HepG2 (cell line): ENCODE measurements at regions not wholly inside any gene's neighbourhood (a gene's known extent, or its start where the extent isn't known, plus 50 kb on each side); places are given as distances from the start of the nearest gene placed in this dataset.

ENCODE experiments used
- ATF1 ChIP-seq: IDR thresholded peaks from 2 replicates; pipeline ENCODE4 v1.6.1; 2016; ENCODE audit warnings: mild to moderate bottlenecking, control low read depth
- GATA4 ChIP-seq: sonication (generic); IDR thresholded peaks from 2 replicates; pipeline ENCODE4 v1.6.1; 2016; ENCODE audit warnings: antibody characterized with exemption, low read depth, borderline replicate concordance
- NBN ChIP-seq: fragments of 450-650 bp; conservative IDR thresholded peaks from 2 replicates; pipeline ENCODE4 v1.6.1; 2017
- PITX1 ChIP-seq: sonication (generic); formaldehyde crosslinking; IDR thresholded peaks from 2 replicates; pipeline ENCODE4 v1.5.1; 2020; ENCODE audit warnings: mild to moderate bottlenecking, missing genetic modification reagents
- ZFAT ChIP-seq: sonication (generic); formaldehyde crosslinking; conservative IDR thresholded peaks from 2 replicates; pipeline ENCODE4 v1.8.1; 2023; ENCODE audit warnings: missing genetic modification reagents, inconsistent platforms
- ZFP36L1 ChIP-seq: sonication (generic); formaldehyde crosslinking; IDR thresholded peaks from 2 replicates; pipeline ENCODE4 v1.8.0; 2022; ENCODE audit warnings: mild to moderate bottlenecking, missing genetic modification reagents, moderate library complexity
- ZNF264 ChIP-seq: sonication (generic); formaldehyde crosslinking; IDR thresholded peaks from 2 replicates; pipeline ENCODE4 v1.4.0; 2020; ENCODE audit warnings: missing genetic modification reagents
- ZNF460 ChIP-seq: sonication (generic); formaldehyde crosslinking; IDR thresholded peaks from 2 replicates; pipeline ENCODE4 v1.5.1; 2020; ENCODE audit warnings: missing genetic modification reagents, mild to moderate bottlenecking, borderline replicate concordance
- ZNF563 ChIP-seq: sonication (generic); formaldehyde crosslinking; IDR thresholded peaks from 2 replicates; pipeline ENCODE4 v1.8.0; 2022; ENCODE audit warnings: mild to moderate bottlenecking, moderate library complexity, missing genetic modification reagents
- ZNF614 ChIP-seq: IDR thresholded peaks from 2 replicates; pipeline ENCODE4 v1.6.1; 2018; ENCODE audit warnings: missing biosample characterization, missing genetic modification reagents, inconsistent platforms, borderline replicate concordance
- ZNF746 ChIP-seq: sonication (generic); formaldehyde crosslinking; IDR thresholded peaks from 2 replicates; pipeline ENCODE4 v1.8.0; 2022; ENCODE audit warnings: mild to moderate bottlenecking, missing genetic modification reagents
- ZNF766 ChIP-seq: sonication (generic); formaldehyde crosslinking; IDR thresholded peaks from 2 replicates; pipeline ENCODE4 v1.5.0; 2020; ENCODE audit warnings: missing genetic modification reagents, borderline replicate concordance
- ZNF841 ChIP-seq: sonication (generic); formaldehyde crosslinking; IDR thresholded peaks from 2 replicates; pipeline ENCODE4 v1.8.1; 2023; ENCODE audit warnings: missing genetic modification reagents, borderline replicate concordance
- ZSCAN12 ChIP-seq: sonication (generic); formaldehyde crosslinking; IDR thresholded peaks from 2 replicates; pipeline ENCODE4 v1.9.0; 2021; ENCODE audit warnings: mild to moderate bottlenecking, missing genetic modification reagents
- TF ChIP-seq, protein P1 (sequence below): IDR thresholded peaks from 2 replicates; pipeline ENCODE4 v1.6.1; 2016; ENCODE audit warnings: low read depth, control low read depth
- TF ChIP-seq, protein P2 (sequence below): sonication (generic); formaldehyde crosslinking; IDR thresholded peaks from 2 replicates; pipeline ENCODE4 v1.4.0; 2020; ENCODE audit warnings: mild to moderate bottlenecking, missing genetic modification reagents
- TF ChIP-seq, protein P3 (sequence below): IDR thresholded peaks from 2 replicates; pipeline ENCODE4 v1.6.1; 2016; ENCODE audit warnings: missing biosample characterization, missing genetic modification reagents, low read depth
- TF ChIP-seq, protein P4 (sequence below): fragments of 450-650 bp; IDR thresholded peaks from 2 replicates; pipeline ENCODE4 v1.6.1; 2017; ENCODE audit warnings: mild to moderate bottlenecking
- TF ChIP-seq, protein P5 (sequence below): conservative IDR thresholded peaks from 2 replicates; pipeline ENCODE4 v1.6.1; 2018; ENCODE audit warnings: missing genetic modification reagents
- TF ChIP-seq, protein P6 (sequence below): sonication (generic); formaldehyde crosslinking; IDR thresholded peaks from 2 replicates; pipeline ENCODE4 v1.5.0; 2020; ENCODE audit warnings: missing genetic modification reagents

DNA sequence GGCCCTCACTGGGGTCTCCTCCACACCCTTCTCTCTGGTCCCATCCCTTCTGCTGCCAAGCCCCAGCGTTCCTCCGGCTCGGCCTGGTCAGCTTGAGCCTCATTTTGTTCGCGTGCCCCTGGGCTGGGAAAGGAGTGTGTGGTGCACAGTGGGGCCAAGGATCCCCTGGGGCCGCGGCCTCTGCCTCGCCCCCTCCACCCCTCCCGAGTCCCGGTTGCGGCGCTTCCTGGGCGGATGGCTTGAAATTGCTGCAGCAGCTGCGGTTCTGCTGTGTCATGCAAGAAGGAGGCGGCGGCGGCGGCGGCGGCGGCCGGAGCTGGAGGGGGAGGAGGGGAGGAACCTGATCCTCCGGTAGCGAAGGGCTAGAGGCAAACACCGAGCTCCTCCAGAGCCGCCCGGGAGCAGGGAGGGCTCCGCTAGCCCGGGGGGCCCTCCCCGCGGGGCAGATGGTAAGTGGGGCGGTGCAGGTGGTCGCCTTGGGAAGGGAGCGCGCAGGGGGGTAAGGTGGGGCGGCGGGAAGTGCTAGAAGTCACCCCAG lies 217.8 kb upstream of the MKLN1 start (continued):
- TF ChIP-seq, protein P1, sequence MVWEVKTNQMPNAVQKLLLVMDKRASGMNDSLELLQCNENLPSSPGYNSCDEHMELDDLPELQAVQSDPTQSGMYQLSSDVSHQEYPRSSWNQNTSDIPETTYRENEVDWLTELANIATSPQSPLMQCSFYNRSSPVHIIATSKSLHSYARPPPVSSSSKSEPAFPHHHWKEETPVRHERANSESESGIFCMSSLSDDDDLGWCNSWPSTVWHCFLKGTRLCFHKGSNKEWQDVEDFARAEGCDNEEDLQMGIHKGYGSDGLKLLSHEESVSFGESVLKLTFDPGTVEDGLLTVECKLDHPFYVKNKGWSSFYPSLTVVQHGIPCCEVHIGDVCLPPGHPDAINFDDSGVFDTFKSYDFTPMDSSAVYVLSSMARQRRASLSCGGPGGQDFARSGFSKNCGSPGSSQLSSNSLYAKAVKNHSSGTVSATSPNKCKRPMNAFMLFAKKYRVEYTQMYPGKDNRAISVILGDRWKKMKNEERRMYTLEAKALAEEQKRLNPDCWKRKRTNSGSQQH, result peak; percentile 89; the same call in 1 of the 2 replicates
- TF ChIP-seq, protein P2, sequence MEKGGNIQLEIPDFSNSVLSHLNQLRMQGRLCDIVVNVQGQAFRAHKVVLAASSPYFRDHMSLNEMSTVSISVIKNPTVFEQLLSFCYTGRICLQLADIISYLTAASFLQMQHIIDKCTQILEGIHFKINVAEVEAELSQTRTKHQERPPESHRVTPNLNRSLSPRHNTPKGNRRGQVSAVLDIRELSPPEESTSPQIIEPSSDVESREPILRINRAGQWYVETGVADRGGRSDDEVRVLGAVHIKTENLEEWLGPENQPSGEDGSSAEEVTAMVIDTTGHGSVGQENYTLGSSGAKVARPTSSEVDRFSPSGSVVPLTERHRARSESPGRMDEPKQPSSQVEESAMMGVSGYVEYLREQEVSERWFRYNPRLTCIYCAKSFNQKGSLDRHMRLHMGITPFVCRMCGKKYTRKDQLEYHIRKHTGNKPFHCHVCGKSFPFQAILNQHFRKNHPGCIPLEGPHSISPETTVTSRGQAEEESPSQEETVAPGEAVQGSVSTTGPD (CRISPR knock-in tag), result no peak
- TF ChIP-seq ZNF460 (CRISPR knock-in tag) (no peak), ZNF563 (peak; percentile 87), ATF1 (CRISPR knock-in tag) (no peak), ZNF746 (CRISPR knock-in tag) (no peak), GATA4 (no peak), ZNF614 (CRISPR knock-in tag) (0 out of 2 replicates have a peak, but pooled peaks have one; percentile 35), ZNF766 (CRISPR knock-in tag) (no peak), ZNF264 (CRISPR knock-in tag) (no peak), ZFAT (CRISPR knock-in tag) (no peak), ZFP36L1 (CRISPR knock-in tag) (no peak; the same call in 1 of the 2 replicates), ZSCAN12 (CRISPR knock-in tag) (peak; percentile 37; the same call in 1 of the 2 replicates), ZNF841 (no peak), PITX1 (CRISPR knock-in tag) (no peak), NBN (no peak)
- TF ChIP-seq, protein P3, sequence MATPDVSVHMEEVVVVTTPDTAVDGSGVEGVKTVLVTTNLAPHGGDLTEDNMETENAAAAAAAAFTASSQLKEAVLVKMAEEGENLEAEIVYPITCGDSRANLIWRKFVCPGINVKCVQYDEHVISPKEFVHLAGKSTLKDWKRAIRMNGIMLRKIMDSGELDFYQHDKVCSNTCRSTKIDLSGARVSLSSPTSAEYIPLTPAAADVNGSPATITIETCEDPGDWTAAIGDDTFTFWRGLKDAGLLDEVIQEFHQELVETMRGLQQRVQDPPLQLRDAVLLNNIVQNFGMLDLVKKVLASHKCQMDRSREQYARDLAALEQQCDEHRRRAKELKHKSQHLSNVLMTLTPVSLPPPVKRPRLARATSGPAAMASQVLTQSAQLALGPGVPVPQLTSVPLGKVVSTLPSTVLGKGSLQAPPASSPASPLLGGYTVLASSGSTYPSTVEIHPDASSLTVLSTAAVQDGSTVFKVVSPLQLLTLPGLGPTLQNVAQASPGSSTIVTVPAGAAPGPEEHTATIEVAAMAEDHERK (CRISPR knock-in tag), result no peak
- TF ChIP-seq, protein P4, sequence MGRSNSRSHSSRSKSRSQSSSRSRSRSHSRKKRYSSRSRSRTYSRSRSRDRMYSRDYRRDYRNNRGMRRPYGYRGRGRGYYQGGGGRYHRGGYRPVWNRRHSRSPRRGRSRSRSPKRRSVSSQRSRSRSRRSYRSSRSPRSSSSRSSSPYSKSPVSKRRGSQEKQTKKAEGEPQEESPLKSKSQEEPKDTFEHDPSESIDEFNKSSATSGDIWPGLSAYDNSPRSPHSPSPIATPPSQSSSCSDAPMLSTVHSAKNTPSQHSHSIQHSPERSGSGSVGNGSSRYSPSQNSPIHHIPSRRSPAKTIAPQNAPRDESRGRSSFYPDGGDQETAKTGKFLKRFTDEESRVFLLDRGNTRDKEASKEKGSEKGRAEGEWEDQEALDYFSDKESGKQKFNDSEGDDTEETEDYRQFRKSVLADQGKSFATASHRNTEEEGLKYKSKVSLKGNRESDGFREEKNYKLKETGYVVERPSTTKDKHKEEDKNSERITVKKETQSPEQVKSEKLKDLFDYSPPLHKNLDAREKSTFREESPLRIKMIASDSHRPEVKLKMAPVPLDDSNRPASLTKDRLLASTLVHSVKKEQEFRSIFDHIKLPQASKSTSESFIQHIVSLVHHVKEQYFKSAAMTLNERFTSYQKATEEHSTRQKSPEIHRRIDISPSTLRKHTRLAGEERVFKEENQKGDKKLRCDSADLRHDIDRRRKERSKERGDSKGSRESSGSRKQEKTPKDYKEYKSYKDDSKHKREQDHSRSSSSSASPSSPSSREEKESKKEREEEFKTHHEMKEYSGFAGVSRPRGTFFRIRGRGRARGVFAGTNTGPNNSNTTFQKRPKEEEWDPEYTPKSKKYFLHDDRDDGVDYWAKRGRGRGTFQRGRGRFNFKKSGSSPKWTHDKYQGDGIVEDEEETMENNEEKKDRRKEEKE, result no peak
- TF ChIP-seq, protein P5, sequence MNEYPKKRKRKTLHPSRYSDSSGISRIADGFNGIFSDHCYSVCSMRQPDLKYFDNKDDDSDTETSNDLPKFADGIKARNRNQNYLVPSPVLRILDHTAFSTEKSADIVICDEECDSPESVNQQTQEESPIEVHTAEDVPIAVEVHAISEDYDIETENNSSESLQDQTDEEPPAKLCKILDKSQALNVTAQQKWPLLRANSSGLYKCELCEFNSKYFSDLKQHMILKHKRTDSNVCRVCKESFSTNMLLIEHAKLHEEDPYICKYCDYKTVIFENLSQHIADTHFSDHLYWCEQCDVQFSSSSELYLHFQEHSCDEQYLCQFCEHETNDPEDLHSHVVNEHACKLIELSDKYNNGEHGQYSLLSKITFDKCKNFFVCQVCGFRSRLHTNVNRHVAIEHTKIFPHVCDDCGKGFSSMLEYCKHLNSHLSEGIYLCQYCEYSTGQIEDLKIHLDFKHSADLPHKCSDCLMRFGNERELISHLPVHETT (CRISPR knock-in tag), result peak; percentile 65; the same call in 1 of the 2 replicates
- TF ChIP-seq, protein P6, sequence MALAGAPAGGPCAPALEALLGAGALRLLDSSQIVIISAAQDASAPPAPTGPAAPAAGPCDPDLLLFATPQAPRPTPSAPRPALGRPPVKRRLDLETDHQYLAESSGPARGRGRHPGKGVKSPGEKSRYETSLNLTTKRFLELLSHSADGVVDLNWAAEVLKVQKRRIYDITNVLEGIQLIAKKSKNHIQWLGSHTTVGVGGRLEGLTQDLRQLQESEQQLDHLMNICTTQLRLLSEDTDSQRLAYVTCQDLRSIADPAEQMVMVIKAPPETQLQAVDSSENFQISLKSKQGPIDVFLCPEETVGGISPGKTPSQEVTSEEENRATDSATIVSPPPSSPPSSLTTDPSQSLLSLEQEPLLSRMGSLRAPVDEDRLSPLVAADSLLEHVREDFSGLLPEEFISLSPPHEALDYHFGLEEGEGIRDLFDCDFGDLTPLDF (CRISPR knock-in tag), result no peak
